Esophagus muscularis mucosa (tissue), 3 donors: ENCODE measurements at regions not wholly inside any gene's neighbourhood (a gene's known extent, or its start where the extent isn't known, plus 50 kb on each side); places are given as distances from the start of the nearest gene placed in this dataset.

ENCODE experiments used
- CTCF ChIP-seq, 3 experiments: fragments of 200-600 bp in 2 of 3; fragments of 450-650 bp in 1 of 3; sonication (generic) in 2 of 3; IDR thresholded peaks; one replicate each; pipeline ENCODE4 v1.5.1; 2017 to 2019; ENCODE audit warnings: antibody characterized with exemption in 3 of 3, mild to moderate bottlenecking in 2 of 3, moderate library complexity in 1 of 3
- POLR2A ChIP-seq: fragments of 450-650 bp; IDR thresholded peaks from one replicate; pipeline ENCODE4 v1.6.1; 2017; ENCODE audit warnings: antibody characterized with exemption, moderate library complexity, mild to moderate bottlenecking, low read depth
- POLR2AphosphoS5 ChIP-seq, 2 donors: sonication (generic); formaldehyde crosslinking; IDR thresholded peaks; one replicate each; pipeline ENCODE4 v1.6.1; 2017; ENCODE audit warnings: antibody characterized with exemption in 2 of 2

GRCh38 chr7:79523436-79523835 lies 70.0 kb upstream of the MAGI2 start:
- TF ChIP-seq POLR2A (no peak), CTCF (IDR thresholded peaks at IDR 0.05) (no peak), POLR2AphosphoS5 (IDR thresholded peaks at IDR 0.05) (no peak)
